HEK293 (cell line): ENCODE measurements at regions not wholly inside any gene's neighbourhood (a gene's known extent, or its start where the extent isn't known, plus 50 kb on each side); places are given as distances from the start of the nearest gene placed in this dataset.

Experiments used
- CTCF ChIA-PET: fragments of 350-600 bp; formaldehyde crosslinking; extraction: SDS; loops from one replicate; lab custom pipeline; 2021; ENCODE audit warnings: antibody characterized with exemption; lab: Yijun Ruan, JAX
- POLR2A ChIA-PET: fragments of 300-600 bp; formaldehyde crosslinking; extraction: SDS; loops from one replicate; lab custom pipeline; 2020; ENCODE audit warnings: antibody characterized with exemption, inconsistent platforms; lab: Yijun Ruan, JAX
- H3K27ac ChIP-seq: fragments of 200-500 bp; sonication (Bioruptor generic); 2 replicates; pipeline ENCODE4 v1.5.1; 2014; ENCODE audit warnings: low read depth, low read length, control low read depth, inconsistent platforms; ENCODE audit errors: extremely low read depth
- H3K36me3 ChIP-seq, 2 experiments: fragments of 200-500 bp in 1 of 2; sonication (Bioruptor generic) in 1 of 2; 1 replicate in 1 of 2; 2 replicates in 1 of 2; pipeline ENCODE4 v1.5.1; 2014 to 2017; ENCODE audit warnings: inconsistent platforms in 2 of 2, low read length in 2 of 2; ENCODE audit not compliant: control insufficient read depth in 2 of 2, insufficient read depth in 1 of 2
- H3K4me1 ChIP-seq: fragments of 200-500 bp; sonication (Bioruptor generic); 2 replicates; pipeline ENCODE4 v1.5.1; 2014; ENCODE audit warnings: mild to moderate bottlenecking, low read length, inconsistent platforms; ENCODE audit not compliant: control insufficient read depth, insufficient read depth
- H3K4me3 ChIP-seq: 2 replicates; pipeline ENCODE4 v1.5.1; 2011; ENCODE audit warnings: low read depth, mild to moderate bottlenecking, control low read depth, low read length, moderate library complexity
- H3K9me3 ChIP-seq: fragments of 200-500 bp; sonication (Bioruptor generic); 2 replicates; pipeline ENCODE4 v1.5.1; 2014; ENCODE audit warnings: low read depth, low read length, inconsistent platforms; ENCODE audit not compliant: control insufficient read depth, insufficient read depth
- INSM2 ChIP-seq: fragments of 450-650 bp; formaldehyde crosslinking; IDR thresholded peaks from 2 replicates; pipeline ENCODE4 v1.5.1; 2016; ENCODE audit warnings: missing biosample characterization, missing genetic modification characterization
- KLF1 ChIP-seq: fragments of 450-650 bp; formaldehyde crosslinking; IDR thresholded peaks from 2 replicates; pipeline ENCODE4 v1.5.1; 2016; ENCODE audit warnings: missing biosample characterization, missing genetic modification characterization
- KLF8 ChIP-seq: fragments of 450-650 bp; formaldehyde crosslinking; IDR thresholded peaks from 2 replicates; pipeline ENCODE4 v1.5.1; 2016; ENCODE audit warnings: missing biosample characterization, missing genetic modification characterization
- OVOL3 ChIP-seq: fragments of 450-650 bp; formaldehyde crosslinking; IDR thresholded peaks from 2 replicates; pipeline ENCODE4 v1.5.1; 2016; ENCODE audit warnings: missing biosample characterization, missing genetic modification characterization
- PBX3 ChIP-seq: sonication (generic); formaldehyde crosslinking; IDR thresholded peaks from 2 replicates; pipeline ENCODE4 v1.8.1; 2022; ENCODE audit warnings: mild to moderate bottlenecking, moderate library complexity, missing genetic modification reagents
- SP3 ChIP-seq: fragments of 450-650 bp; formaldehyde crosslinking; IDR thresholded peaks from 2 replicates; pipeline ENCODE4 v1.5.1; 2016; ENCODE audit warnings: missing biosample characterization, missing genetic modification characterization
- WT1 ChIP-seq: fragments of 450-650 bp; formaldehyde crosslinking; IDR thresholded peaks from 2 replicates; pipeline ENCODE4 v1.5.1; 2016; ENCODE audit warnings: missing biosample characterization, missing genetic modification characterization
- YY2 ChIP-seq: fragments of 450-650 bp; formaldehyde crosslinking; IDR thresholded peaks from 2 replicates; pipeline ENCODE4 v1.5.1; 2016; ENCODE audit warnings: missing biosample characterization, missing genetic modification characterization
- ZNF148 ChIP-seq: fragments of 450-650 bp; formaldehyde crosslinking; IDR thresholded peaks from 2 replicates; pipeline ENCODE4 v1.5.0; 2017; ENCODE audit warnings: missing biosample characterization, missing genetic modification characterization, borderline replicate concordance
- ZNF16 ChIP-seq: fragments of 450-650 bp; formaldehyde crosslinking; IDR thresholded peaks from 2 replicates; pipeline ENCODE4 v1.5.1; 2016; ENCODE audit warnings: low read depth, missing biosample characterization, missing genetic modification characterization
- ZNF175 ChIP-seq: fragments of 450-650 bp; formaldehyde crosslinking; IDR thresholded peaks from 2 replicates; pipeline ENCODE4 v1.5.1; 2016; ENCODE audit warnings: missing biosample characterization, missing genetic modification characterization
- ZNF23 ChIP-seq: fragments of 450-650 bp; formaldehyde crosslinking; IDR thresholded peaks from 2 replicates; pipeline ENCODE4 v1.5.1; 2016; ENCODE audit warnings: missing biosample characterization, missing genetic modification characterization, borderline replicate concordance
- ZNF292 ChIP-seq: fragments of 450-650 bp; formaldehyde crosslinking; IDR thresholded peaks from 2 replicates; pipeline ENCODE4 v1.5.1; 2016; ENCODE audit warnings: low read depth, missing biosample characterization, missing genetic modification characterization, borderline replicate concordance
- ZNF354C ChIP-seq: fragments of 450-650 bp; formaldehyde crosslinking; IDR thresholded peaks from 2 replicates; pipeline ENCODE4 v1.5.1; 2016; ENCODE audit warnings: missing biosample characterization, missing genetic modification characterization, low read depth, borderline replicate concordance
- ZNF404 ChIP-seq: fragments of 450-650 bp; formaldehyde crosslinking; IDR thresholded peaks from 2 replicates; pipeline ENCODE4 v1.5.1; 2017; ENCODE audit warnings: missing biosample characterization, missing genetic modification characterization
- ZNF416 ChIP-seq: fragments of 450-650 bp; formaldehyde crosslinking; IDR thresholded peaks from 2 replicates; pipeline ENCODE4 v1.5.1; 2016; ENCODE audit warnings: missing biosample characterization, missing genetic modification characterization
- ZNF423 ChIP-seq: fragments of 450-650 bp; formaldehyde crosslinking; IDR thresholded peaks from 2 replicates; pipeline ENCODE4 v1.5.1; 2016; ENCODE audit warnings: missing biosample characterization, missing genetic modification characterization
- ZNF558 ChIP-seq: fragments of 450-650 bp; formaldehyde crosslinking; IDR thresholded peaks from 2 replicates; pipeline ENCODE4 v1.5.1; 2016; ENCODE audit warnings: missing biosample characterization, missing genetic modification characterization
- ZNF645 ChIP-seq: fragments of 450-650 bp; formaldehyde crosslinking; IDR thresholded peaks from 2 replicates; pipeline ENCODE4; 2016; ENCODE audit warnings: missing biosample characterization, missing genetic modification characterization
- ZNF660 ChIP-seq: fragments of 450-650 bp; IDR thresholded peaks from 2 replicates; pipeline ENCODE4 v1.5.1; 2018; ENCODE audit warnings: missing biosample characterization, mild to moderate bottlenecking, missing genetic modification characterization
- ZXDB ChIP-seq: fragments of 450-650 bp; formaldehyde crosslinking; IDR thresholded peaks from 2 replicates; pipeline ENCODE4 v1.5.1; 2016; ENCODE audit warnings: missing biosample characterization, missing genetic modification characterization
- TF ChIP-seq, protein P1 (sequence below): fragments of 450-650 bp; formaldehyde crosslinking; IDR thresholded peaks from 2 replicates; pipeline ENCODE4 v1.5.1; 2016; ENCODE audit warnings: missing biosample characterization, missing genetic modification characterization
- TF ChIP-seq, protein P2 (sequence below): fragments of 450-650 bp; formaldehyde crosslinking; IDR thresholded peaks from 2 replicates; pipeline ENCODE4 v1.5.1; 2017; ENCODE audit warnings: missing biosample characterization, missing genetic modification characterization
- TF ChIP-seq, protein P3 (sequence below): fragments of 450-650 bp; formaldehyde crosslinking; IDR thresholded peaks from 2 replicates; pipeline ENCODE4 v1.5.1; 2016; ENCODE audit warnings: missing biosample characterization, missing genetic modification characterization

GRCh38 chr4:45472490-45472889 is 651.4 kb downstream of the GABRG1 start (continued):
- TF ChIP-seq, protein P1, sequence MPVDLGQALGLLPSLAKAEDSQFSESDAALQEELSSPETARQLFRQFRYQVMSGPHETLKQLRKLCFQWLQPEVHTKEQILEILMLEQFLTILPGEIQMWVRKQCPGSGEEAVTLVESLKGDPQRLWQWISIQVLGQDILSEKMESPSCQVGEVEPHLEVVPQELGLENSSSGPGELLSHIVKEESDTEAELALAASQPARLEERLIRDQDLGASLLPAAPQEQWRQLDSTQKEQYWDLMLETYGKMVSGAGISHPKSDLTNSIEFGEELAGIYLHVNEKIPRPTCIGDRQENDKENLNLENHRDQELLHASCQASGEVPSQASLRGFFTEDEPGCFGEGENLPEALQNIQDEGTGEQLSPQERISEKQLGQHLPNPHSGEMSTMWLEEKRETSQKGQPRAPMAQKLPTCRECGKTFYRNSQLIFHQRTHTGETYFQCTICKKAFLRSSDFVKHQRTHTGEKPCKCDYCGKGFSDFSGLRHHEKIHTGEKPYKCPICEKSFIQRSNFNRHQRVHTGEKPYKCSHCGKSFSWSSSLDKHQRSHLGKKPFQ (tag by site-specific recombination) = no peak
- TF ChIP-seq ZNF645 (tag by site-specific recombination) (no peak), ZNF416 (tag by site-specific recombination) (no peak), ZNF354C (no peak), INSM2 (no peak), ZNF660 (no peak), YY2 (no peak), SP3 (tag by site-specific recombination) (no peak), KLF8 (no peak), ZNF558 (tag by site-specific recombination) (no peak)
- TF ChIP-seq, protein P2, sequence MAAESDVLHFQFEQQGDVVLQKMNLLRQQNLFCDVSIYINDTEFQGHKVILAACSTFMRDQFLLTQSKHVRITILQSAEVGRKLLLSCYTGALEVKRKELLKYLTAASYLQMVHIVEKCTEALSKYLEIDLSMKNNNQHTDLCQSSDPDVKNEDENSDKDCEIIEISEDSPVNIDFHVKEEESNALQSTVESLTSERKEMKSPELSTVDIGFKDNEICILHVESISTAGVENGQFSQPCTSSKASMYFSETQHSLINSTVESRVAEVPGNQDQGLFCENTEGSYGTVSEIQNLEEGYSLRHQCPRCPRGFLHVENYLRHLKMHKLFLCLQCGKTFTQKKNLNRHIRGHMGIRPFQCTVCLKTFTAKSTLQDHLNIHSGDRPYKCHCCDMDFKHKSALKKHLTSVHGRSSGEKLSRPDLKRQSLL = no peak

- no peaks in the 10 kb centered on the region for H3K4me1 ChIP-seq
- CTCF ChIA-PET = no interaction called here
- H3K9me3 ChIP-seq = no peaks in the 10 kb centered on the region
- no peaks in the 10 kb centered on the region for H3K36me3 ChIP-seq
- POLR2A ChIA-PET = no interaction called here
- no peak overlapping the region for H3K27ac ChIP-seq
- no peak overlapping the region for H3K4me3 ChIP-seq
- TF ChIP-seq WT1 (tag by site-specific recombination) = no peak
- no peak for TF ChIP-seq ZNF16
- TF ChIP-seq PBX3 (CRISPR knock-in tag) = no peak
- TF ChIP-seq SP3 (tag by site-specific recombination) = no peak
- TF ChIP-seq KLF1 = no peak
- TF ChIP-seq OVOL3 (tag by site-specific recombination) = no peak
- no peak for TF ChIP-seq ZNF292
- no peak for TF ChIP-seq ZNF423
- TF ChIP-seq ZNF148 (tag by site-specific recombination) = no peak
- TF ChIP-seq ZNF23 (tag by site-specific recombination) = no peak
- no peak for TF ChIP-seq YY2
- no peak for TF ChIP-seq ZXDB
- TF ChIP-seq, protein P3, sequence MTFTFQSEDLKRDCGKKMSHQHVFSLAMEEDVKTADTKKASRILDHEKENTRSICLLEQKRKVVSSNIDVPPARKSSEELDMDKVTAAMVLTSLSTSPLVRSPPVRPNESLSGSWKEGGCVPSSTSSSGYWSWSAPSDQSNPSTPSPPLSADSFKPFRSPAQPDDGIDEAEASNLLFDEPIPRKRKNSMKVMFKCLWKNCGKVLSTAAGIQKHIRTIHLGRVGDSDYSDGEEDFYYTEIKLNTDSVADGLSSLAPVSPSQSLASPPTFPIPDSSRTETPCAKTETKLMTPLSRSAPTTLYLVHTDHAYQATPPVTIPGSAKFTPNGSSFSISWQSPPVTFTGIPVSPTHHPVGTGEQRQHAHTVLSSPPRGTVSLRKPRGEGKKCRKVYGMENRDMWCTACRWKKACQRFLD (tag by site-specific recombination) = no peak
- no peak for TF ChIP-seq ZNF404
- no peak for TF ChIP-seq ZNF175 (tag by site-specific recombination)
Observed at GRCh38 chr4:45471335-45471734, 652.5 kb downstream of the GABRG1 start.
